ENCODE measurements at regions not wholly inside any gene's neighbourhood (a gene's known extent, or its start where the extent isn't known, plus 50 kb on each side); places are given as distances from the start of the nearest gene placed in this dataset.

DNA sequence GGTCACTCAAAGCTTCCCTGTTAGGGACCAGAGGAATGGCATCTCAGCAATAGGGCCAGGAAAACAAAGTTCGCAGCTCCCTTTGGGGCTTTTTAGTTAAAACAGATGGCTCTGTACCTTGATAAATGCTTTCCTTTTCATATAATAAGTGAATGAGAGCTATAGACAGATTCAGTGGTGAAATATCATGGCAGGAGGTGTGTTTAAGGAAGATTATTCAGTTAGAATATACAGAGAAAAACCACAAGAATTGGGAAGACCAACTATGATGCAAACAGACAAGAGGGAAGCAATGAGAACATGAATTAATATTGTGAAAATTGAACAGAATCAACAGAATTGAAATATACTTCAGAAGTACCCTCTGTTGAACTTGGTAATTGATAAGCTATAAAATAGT is 379.4 kb downstream of the PLPP3 start:
- TF ChIP-seq, protein P1, sequence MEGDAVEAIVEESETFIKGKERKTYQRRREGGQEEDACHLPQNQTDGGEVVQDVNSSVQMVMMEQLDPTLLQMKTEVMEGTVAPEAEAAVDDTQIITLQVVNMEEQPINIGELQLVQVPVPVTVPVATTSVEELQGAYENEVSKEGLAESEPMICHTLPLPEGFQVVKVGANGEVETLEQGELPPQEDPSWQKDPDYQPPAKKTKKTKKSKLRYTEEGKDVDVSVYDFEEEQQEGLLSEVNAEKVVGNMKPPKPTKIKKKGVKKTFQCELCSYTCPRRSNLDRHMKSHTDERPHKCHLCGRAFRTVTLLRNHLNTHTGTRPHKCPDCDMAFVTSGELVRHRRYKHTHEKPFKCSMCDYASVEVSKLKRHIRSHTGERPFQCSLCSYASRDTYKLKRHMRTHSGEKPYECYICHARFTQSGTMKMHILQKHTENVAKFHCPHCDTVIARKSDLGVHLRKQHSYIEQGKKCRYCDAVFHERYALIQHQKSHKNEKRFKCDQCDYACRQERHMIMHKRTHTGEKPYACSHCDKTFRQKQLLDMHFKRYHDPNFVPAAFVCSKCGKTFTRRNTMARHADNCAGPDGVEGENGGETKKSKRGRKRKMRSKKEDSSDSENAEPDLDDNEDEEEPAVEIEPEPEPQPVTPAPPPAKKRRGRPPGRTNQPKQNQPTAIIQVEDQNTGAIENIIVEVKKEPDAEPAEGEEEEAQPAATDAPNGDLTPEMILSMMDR (IDR thresholded peaks at IDR 0.05; ENCODE audit: insufficient read depth, low read length) = no peak
- TF ChIP-seq, protein P2, sequence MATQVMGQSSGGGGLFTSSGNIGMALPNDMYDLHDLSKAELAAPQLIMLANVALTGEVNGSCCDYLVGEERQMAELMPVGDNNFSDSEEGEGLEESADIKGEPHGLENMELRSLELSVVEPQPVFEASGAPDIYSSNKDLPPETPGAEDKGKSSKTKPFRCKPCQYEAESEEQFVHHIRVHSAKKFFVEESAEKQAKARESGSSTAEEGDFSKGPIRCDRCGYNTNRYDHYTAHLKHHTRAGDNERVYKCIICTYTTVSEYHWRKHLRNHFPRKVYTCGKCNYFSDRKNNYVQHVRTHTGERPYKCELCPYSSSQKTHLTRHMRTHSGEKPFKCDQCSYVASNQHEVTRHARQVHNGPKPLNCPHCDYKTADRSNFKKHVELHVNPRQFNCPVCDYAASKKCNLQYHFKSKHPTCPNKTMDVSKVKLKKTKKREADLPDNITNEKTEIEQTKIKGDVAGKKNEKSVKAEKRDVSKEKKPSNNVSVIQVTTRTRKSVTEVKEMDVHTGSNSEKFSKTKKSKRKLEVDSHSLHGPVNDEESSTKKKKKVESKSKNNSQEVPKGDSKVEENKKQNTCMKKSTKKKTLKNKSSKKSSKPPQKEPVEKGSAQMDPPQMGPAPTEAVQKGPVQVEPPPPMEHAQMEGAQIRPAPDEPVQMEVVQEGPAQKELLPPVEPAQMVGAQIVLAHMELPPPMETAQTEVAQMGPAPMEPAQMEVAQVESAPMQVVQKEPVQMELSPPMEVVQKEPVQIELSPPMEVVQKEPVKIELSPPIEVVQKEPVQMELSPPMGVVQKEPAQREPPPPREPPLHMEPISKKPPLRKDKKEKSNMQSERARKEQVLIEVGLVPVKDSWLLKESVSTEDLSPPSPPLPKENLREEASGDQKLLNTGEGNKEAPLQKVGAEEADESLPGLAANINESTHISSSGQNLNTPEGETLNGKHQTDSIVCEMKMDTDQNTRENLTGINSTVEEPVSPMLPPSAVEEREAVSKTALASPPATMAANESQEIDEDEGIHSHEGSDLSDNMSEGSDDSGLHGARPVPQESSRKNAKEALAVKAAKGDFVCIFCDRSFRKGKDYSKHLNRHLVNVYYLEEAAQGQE (IDR thresholded peaks at IDR 0.05; ENCODE audit: insufficient replicate concordance, low read depth) = no peak
- TF ChIP-seq GABPA (IDR thresholded peaks at IDR 0.05; ENCODE audit: low read depth) (no peak), POLR2AphosphoS5 (IDR thresholded peaks at IDR 0.05; ENCODE audit: low read depth) (no peak)
